Germinal center (tissue), 1 donor: ENCODE measurements at regions not wholly inside any gene's neighbourhood (a gene's known extent, or its start where the extent isn't known, plus 50 kb on each side); places are given as distances from the start of the nearest gene placed in this dataset.
"Not testable (repeated sequence)": the region's sequence is repeated elsewhere in the genome, so short reads cannot be mapped to it uniquely, and the experiment has no call there.

Source experiments
- DNase-seq: peaks from one replicate; pipeline ENCODE4 v3.0.0; 2012; ENCODE audit warnings: mixed read lengths, low spot score

- DNase-seq, result no peak
Measured at GRCh38 chr13:53382008-53382407, 353.4 kb downstream of the OLFM4 start.

GRCh38 chr13:53398051-53398450, 369.4 kb downstream of the OLFM4 start:
- no peak for DNase-seq

DNA sequence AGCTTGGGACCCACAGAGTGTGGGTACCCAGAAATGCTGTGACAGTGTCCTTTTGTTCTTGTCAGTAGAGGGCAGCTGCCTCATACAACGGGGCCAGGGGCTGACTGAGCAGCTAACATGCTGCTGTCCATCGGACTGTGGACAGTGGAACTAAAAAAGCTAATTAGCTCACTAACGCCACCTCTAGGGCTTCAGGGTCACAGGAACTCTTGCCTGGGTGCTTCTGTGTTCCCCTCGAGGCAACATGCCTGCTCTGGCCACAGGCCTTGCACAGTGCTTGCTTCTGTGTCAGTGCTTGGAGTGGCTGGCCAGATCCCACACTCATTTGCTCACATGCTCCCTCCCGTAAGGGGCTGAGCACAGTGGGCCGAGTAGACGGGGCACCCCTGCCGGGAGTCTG, 377.0 kb downstream of the OLFM4 start:
- DNase-seq, result no peak

GRCh38 chr13:53408306-53408705, 379.7 kb downstream of the OLFM4 start:
- no peak for DNase-seq

DNA sequence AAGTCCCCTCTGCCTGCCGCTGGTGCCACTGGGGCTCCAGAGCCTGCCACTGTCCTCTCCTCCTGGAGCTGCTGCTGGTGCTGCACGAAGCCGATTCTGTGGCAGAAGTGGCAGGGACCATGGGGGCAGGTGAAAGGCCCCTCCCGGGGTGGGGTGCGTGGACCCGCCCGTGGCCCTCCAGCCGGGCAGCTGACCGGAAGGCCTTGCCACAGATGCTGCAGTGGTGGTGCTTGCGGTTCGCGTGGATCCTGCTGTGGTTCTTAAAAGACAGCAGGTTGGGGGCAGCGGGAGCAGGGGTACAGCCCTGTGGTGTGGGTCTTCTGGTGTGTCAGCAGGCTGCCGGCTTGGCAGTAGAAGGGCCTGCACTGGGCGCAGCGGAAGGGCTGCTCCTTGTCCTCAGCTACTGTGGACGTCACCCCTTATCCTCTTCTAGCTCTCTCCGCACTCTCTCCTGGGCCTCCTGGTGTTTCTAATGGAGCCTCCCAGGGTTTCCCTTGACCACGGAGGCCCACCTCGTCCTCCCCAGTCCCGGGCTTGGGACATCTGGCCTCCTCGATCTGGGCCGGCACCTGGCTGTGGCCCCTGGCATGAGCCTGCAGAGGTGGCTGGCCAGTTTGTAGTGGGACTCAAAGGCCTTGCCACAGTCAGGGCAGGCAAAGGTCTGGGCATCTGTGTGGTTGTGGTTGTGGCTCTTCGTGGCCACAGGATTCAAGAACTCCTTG, 380.4 kb downstream of the OLFM4 start:
- DNase-seq, result no peak

- DNase-seq, result no peak
Measured at GRCh38 chr13:53411463-53411862, 382.9 kb downstream of the OLFM4 start.

- no peak for DNase-seq
Measured at GRCh38 chr13:53415135-53415534, 386.5 kb downstream of the OLFM4 start.

GRCh38 chr13:53417601-53418000, 389.0 kb downstream of the OLFM4 start:
- DNase-seq, result no peak

DNA sequence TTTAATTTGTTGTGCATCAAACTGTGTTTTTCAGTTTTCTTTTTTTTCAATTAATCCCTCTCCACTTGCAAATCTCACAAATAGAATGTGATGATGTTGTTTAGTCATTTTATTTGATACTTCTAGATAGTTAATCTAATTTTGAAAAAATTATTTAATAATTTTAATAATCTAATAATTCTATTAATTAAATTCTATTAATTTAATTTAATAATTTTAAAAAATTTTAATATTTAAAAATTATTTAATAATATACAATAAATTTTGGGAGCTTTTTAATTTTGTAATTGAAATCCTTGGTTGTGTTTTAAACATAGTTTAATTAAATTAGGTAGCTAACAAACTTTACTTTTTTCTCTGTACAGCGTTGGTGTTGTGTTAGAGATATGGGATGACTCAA, 393.8 kb downstream of the OLFM4 start:
- DNase-seq, result no peak

- DNase-seq, result no peak
Measured at GRCh38 chr13:53436396-53436795, 407.8 kb downstream of the OLFM4 start.

GRCh38 chr13:53439439-53440225, 411.0 kb downstream of the OLFM4 start:
- DNase-seq, result no peak

DNA sequence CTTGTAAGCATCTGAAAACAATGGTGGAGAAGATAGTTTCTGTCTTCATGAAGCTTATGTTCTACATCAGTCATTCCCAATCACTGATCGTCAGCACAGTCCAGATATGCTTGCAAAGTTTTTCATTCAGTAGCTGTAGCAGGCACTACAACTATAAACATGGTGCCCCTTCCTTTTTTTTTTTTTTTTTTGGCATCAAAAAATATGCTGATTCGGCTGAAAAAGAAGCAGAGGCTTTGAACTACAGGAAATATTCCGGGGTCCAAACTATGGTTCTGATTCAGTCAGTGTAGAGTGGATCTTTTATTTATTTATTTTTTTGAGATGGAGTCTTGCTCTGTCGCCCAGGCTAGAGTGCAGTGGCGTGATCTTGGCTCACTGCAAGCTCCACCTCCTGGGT, 414.4 kb downstream of the OLFM4 start:
- no peak for DNase-seq

DNA sequence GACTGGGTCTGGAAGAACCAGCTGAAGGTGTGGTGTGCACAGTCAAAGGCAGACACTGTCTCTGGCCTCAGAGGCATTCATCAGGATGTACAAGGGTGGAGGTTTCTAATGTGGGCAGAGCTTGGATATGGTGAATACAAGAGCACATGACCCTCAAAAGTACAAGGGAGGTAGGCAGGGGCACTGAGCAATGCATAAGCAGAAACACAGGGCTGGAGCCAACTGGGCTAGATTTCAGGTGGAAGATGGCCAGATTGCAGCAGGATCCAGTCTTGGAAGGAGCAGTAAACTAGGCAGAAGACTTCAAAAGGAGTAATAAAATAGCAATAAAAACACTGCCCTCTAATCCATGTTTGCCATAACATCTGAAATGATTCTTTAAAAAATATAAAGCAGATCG, 417.1 kb downstream of the OLFM4 start:
- DNase-seq, result no peak

DNA sequence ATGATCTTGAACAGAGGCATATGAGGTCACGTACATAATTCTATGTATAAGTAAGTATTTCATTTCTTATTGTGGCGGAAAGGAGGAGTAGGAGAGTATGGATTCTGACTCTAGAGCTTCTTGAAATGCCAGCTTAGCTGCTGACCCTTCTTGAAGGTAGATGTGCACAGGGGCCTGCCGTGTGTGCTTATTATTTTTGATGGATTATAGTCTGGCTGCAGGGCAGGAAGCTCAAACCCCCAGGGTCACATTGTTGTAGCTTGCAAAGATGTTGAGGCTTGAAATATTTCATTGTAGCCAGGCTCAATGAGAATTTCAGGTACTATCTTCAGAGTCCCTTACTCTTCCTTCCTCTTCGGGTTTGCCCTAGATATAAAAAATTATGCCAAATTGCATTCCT, 418.8 kb downstream of the OLFM4 start:
- no peak for DNase-seq

GRCh38 chr13:53447863-53448262, 419.2 kb downstream of the OLFM4 start:
- no peak for DNase-seq

GRCh38 chr13:53452263-53452808, 423.7 kb downstream of the OLFM4 start:
- DNase-seq, result not testable (repeated sequence)

- DNase-seq, result no peak
Measured at GRCh38 chr13:53460796-53461195, 432.2 kb downstream of the OLFM4 start.

GRCh38 chr13:53463106-53463505, 434.5 kb downstream of the OLFM4 start:
- DNase-seq, result no peak

DNA sequence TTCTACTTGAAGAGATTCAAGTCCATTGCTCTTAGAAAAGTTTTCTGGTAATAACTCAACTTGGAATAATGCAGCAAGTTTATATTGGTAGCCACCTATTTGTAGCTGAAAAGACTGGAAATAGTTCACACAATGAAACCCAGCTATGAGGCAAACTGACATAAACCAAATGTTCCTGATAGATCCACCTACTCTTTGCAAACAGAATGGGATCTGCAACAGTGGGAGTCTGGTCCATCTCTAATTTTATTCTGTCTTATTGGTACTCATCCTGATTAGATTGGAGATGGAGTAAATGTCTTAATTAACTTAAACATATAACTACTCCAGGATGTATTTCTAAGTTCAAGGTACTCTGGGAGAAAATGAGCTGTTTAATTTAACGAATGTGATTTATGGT, 438.0 kb downstream of the OLFM4 start:
- no peak for DNase-seq

- DNase-seq, result no peak
Measured at GRCh38 chr13:53473397-53473796, 444.8 kb downstream of the OLFM4 start.

DNA sequence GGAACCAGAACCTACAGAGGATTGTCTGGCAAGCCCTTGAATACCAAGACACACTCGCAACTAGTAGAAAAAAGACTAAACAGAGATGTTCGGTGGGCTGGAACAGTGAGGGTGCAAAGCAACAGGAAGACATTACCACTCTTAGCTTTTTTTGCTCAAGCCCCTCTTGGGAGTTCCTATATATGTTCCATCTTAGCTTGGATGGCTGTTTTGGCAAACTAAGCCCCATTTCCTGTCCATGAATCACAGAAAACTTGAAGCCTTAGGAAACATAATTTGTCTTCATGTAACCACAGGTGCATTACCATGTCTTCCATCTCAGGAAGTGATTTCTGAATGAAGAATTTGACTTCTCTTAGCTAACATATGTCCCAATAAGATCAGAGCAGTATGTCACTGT, 446.3 kb downstream of the OLFM4 start:
- DNase-seq, result no peak

GRCh38 chr13:53490752-53491151, 462.1 kb downstream of the OLFM4 start:
- DNase-seq, result no peak

GRCh38 chr13:53494406-53494805, 465.8 kb downstream of the OLFM4 start:
- DNase-seq, result no peak
